IMR-90 (cell line): ENCODE measurements at regions not wholly inside any gene's neighbourhood (a gene's known extent, or its start where the extent isn't known, plus 50 kb on each side); places are given as distances from the start of the nearest gene placed in this dataset.
A peak's percentile ranks its signal among the peaks of the same experiment; 100 is the strongest.

Experiments
- ATAC-seq: fragments of 200-7000 bp; cut with Tn5 transposase; 2 replicates; pipeline ENCODE4 v1.9.1; 2020; ENCODE audit warnings: low read depth, mild to moderate bottlenecking, moderate library complexity
- BruUV-seq: library from RNA; stranded (reverse); fragments of 400-500 nt; replicated peaks from 2 replicates; lab custom pipeline; 2021; lab: Mats Ljungman, UMichigan
- CTCF ChIA-PET: fragments of 300-600 bp; formaldehyde crosslinking; extraction: SDS; loops from one replicate; lab custom pipeline; 2021; ENCODE audit warnings: antibody characterized with exemption; lab: Yijun Ruan, JAX
- POLR2A ChIA-PET: fragments of 300-600 bp; sonication (Branson Sonifier 250); formaldehyde crosslinking; loops from one replicate; lab custom pipeline; 2022; ENCODE audit warnings: antibody characterized with exemption; ENCODE audit not compliant: unreplicated experiment; lab: Charles Lee
- DNase-seq: peaks from one replicate; pipeline ENCODE4 v3.0.0; 2013
- H2AFZ ChIP-seq: replicated peaks from 2 replicates; pipeline ENCODE3; 2013; ENCODE audit warnings: low read length, mild to moderate bottlenecking; ENCODE audit not compliant: poor library complexity
- H2AK5ac ChIP-seq: 2 replicates; pipeline ENCODE4 v1.6.1; 2013; ENCODE audit warnings: low read depth, low read length, inconsistent platforms
- H2AK9ac ChIP-seq: replicated peaks from 2 replicates; pipeline ENCODE3; 2013; ENCODE audit warnings: mild to moderate bottlenecking, low read depth, low read length, moderate library complexity; ENCODE audit not compliant: poor library complexity
- H2BK120ac ChIP-seq: 2 replicates; pipeline ENCODE4 v1.6.1; 2013; ENCODE audit warnings: low read depth, low read length, inconsistent platforms
- H2BK15ac ChIP-seq: 3 replicates; pipeline ENCODE4 v1.6.1; 2013; ENCODE audit warnings: low read depth, low read length, inconsistent platforms
- H2BK20ac ChIP-seq: 2 replicates; pipeline ENCODE4 v1.6.1; 2013; ENCODE audit warnings: low read depth, mild to moderate bottlenecking, inconsistent platforms, low read length, moderate library complexity
- H2BK5ac ChIP-seq: 2 replicates; pipeline ENCODE4 v1.6.1; 2013; ENCODE audit warnings: mild to moderate bottlenecking, low read depth, low read length, inconsistent platforms; ENCODE audit not compliant: poor library complexity, severe bottlenecking
- H3K14ac ChIP-seq: replicated peaks from 2 replicates; pipeline ENCODE4 v1.6.1; 2013; ENCODE audit warnings: low read depth, low read length, inconsistent platforms
- H3K18ac ChIP-seq: 2 replicates; pipeline ENCODE4 v1.6.1; 2013; ENCODE audit warnings: low read depth, low read length, control low read depth
- H3K23ac ChIP-seq: 2 replicates; pipeline ENCODE4 v1.6.1; 2013; ENCODE audit warnings: low read depth, low read length, inconsistent platforms
- H3K27ac ChIP-seq: 2 replicates; pipeline ENCODE4 v1.5.1; 2013; ENCODE audit warnings: mild to moderate bottlenecking, control low read depth, low read length; ENCODE audit not compliant: insufficient read depth
- H3K27me3 ChIP-seq: 2 replicates; pipeline ENCODE4 v1.6.1; 2013; ENCODE audit warnings: low read length; ENCODE audit not compliant: control insufficient read depth, insufficient read depth
- H3K36me3 ChIP-seq: 2 replicates; pipeline ENCODE4 v1.6.1; 2013; ENCODE audit warnings: low read length, mixed read lengths; ENCODE audit not compliant: control insufficient read depth, insufficient read depth
- H3K4ac ChIP-seq: 2 replicates; pipeline ENCODE4 v1.6.1; 2013; ENCODE audit warnings: low read depth, low read length, inconsistent platforms
- H3K4me1 ChIP-seq: 2 replicates; pipeline ENCODE4 v1.6.1; 2013; ENCODE audit warnings: low read length, mixed read lengths; ENCODE audit not compliant: control insufficient read depth, insufficient read depth
- H3K4me2 ChIP-seq: 2 replicates; pipeline ENCODE4 v1.6.1; 2013; ENCODE audit warnings: low read depth, mild to moderate bottlenecking, control low read depth, low read length, moderate library complexity
- H3K4me3 ChIP-seq: 2 replicates; pipeline ENCODE4 v1.5.1; 2013; ENCODE audit warnings: low read depth, mild to moderate bottlenecking, control low read depth, low read length, moderate library complexity; ENCODE audit not compliant: insufficient read depth
- H3K56ac ChIP-seq: 2 replicates; pipeline ENCODE4 v1.6.1; 2013; ENCODE audit warnings: low read length, inconsistent platforms; ENCODE audit not compliant: insufficient read depth; ENCODE audit errors: extremely low read depth
- H3K79me1 ChIP-seq, 2 experiments: 2 replicates each; pipeline ENCODE4 v1.6.1; 2013; ENCODE audit warnings: low read length in 2 of 2, inconsistent platforms in 1 of 2, low read depth in 1 of 2
- H3K9ac ChIP-seq: 2 replicates; pipeline ENCODE4 v1.6.1; 2013; ENCODE audit warnings: low read depth, low read length, control low read depth
- H3K9me1 ChIP-seq: 2 replicates; pipeline ENCODE4 v1.6.1; 2013; ENCODE audit warnings: low read length, inconsistent platforms; ENCODE audit not compliant: insufficient read depth
- H3K9me3 ChIP-seq: 2 replicates; pipeline ENCODE4 v1.6.1; 2013; ENCODE audit warnings: low read length; ENCODE audit not compliant: control insufficient read depth, insufficient read depth
- H4K20me1 ChIP-seq: 2 replicates; pipeline ENCODE4 v1.6.1; 2013; ENCODE audit warnings: low read length, inconsistent platforms; ENCODE audit not compliant: insufficient read depth
- H4K5ac ChIP-seq: 2 replicates; pipeline ENCODE4 v1.6.1; 2013; ENCODE audit warnings: mild to moderate bottlenecking, low read depth, low read length, control low read depth
- H4K8ac ChIP-seq, 2 experiments: 2 replicates each; pipeline ENCODE4 v1.6.1; 2013; ENCODE audit warnings: low read depth in 2 of 2, low read length in 2 of 2, control low read depth in 1 of 2, inconsistent platforms in 1 of 2
- H4K91ac ChIP-seq: 2 replicates; pipeline ENCODE4 v1.6.1; 2013; ENCODE audit warnings: low read depth, low read length, inconsistent platforms; ENCODE audit not compliant: insufficient read depth
- BHLHE40 ChIP-seq: fragments of 150-350 bp; IDR thresholded peaks from 2 replicates; pipeline ENCODE4 v1.6.1; 2016; ENCODE audit warnings: mild to moderate bottlenecking, low read depth, low read length
- CEBPB ChIP-seq: IDR thresholded peaks from 2 replicates; pipeline ENCODE4 v1.6.1; 2012; ENCODE audit warnings: low read depth, low read length, improper control_type of control experiment
- CHD1 ChIP-seq: IDR thresholded peaks from 2 replicates; pipeline ENCODE4 v1.6.1; 2012; ENCODE audit warnings: low read depth, low read length, improper control_type of control experiment
- CTCF ChIP-seq: conservative IDR thresholded peaks from 2 replicates; pipeline ENCODE4 v1.5.1; 2012; ENCODE audit warnings: mild to moderate bottlenecking, low read depth, low read length, improper control_type of control experiment
- ELK1 ChIP-seq: fragments of 150-350 bp; IDR thresholded peaks from 2 replicates; pipeline ENCODE4 v1.6.1; 2016; ENCODE audit warnings: low read depth, mild to moderate bottlenecking, low read length, moderate library complexity, borderline replicate concordance
- FOS ChIP-seq: fragments of 150-350 bp; IDR thresholded peaks from 2 replicates; pipeline ENCODE4 v1.6.1; 2016; ENCODE audit warnings: low read depth, low read length
- MAFK ChIP-seq: IDR thresholded peaks from 2 replicates; pipeline ENCODE4 v1.6.1; 2012; ENCODE audit warnings: low read depth, low read length, improper control_type of control experiment
- MXI1 ChIP-seq: IDR thresholded peaks from 2 replicates; pipeline ENCODE4 v1.6.1; 2012; ENCODE audit warnings: low read depth, mild to moderate bottlenecking, low read length, moderate library complexity, borderline replicate concordance
- NFE2L2 ChIP-seq: fragments of 150-350 bp; IDR thresholded peaks from 2 replicates; pipeline ENCODE4 v1.6.1; 2016; ENCODE audit warnings: low read depth, mild to moderate bottlenecking, low read length
- RAD21 ChIP-seq: IDR thresholded peaks from 2 replicates; pipeline ENCODE4 v1.6.1; 2012; ENCODE audit warnings: low read length, improper control_type of control experiment
- RCOR1 ChIP-seq: IDR thresholded peaks from 2 replicates; pipeline ENCODE4 v1.6.1; 2012; ENCODE audit warnings: mild to moderate bottlenecking, low read length, improper control_type of control experiment; ENCODE audit not compliant: insufficient replicate concordance
- RFX5 ChIP-seq: IDR thresholded peaks from 2 replicates; pipeline ENCODE4 v1.8.0; 2012; ENCODE audit warnings: low read depth, mild to moderate bottlenecking, low read length, moderate library complexity
- USF2 ChIP-seq: fragments of 150-350 bp; IDR thresholded peaks from 2 replicates; pipeline ENCODE4 v1.6.1; 2017; ENCODE audit warnings: mild to moderate bottlenecking, antibody characterized with exemption, low read length, low read depth
- WGBS, 2 experiments: methylation state at CpG; one replicate each; pipeline versions ENCODE4 v1.1.5 to v1.1.7; 2013; ENCODE audit warnings: missing lambda C conversion rate in 2 of 2; ENCODE audit not compliant: insufficient read length in 1 of 2; ENCODE audit errors: extremely low coverage in 2 of 2; 5-methylcytosine and 5-hydroxymethylcytosine counted together
- dilution Hi-C: fragments of 300-500 bp; cut with HindIII; formaldehyde crosslinking; loops from one replicate; pipeline ENCODE4 v1.14.3; 2018; ENCODE audit warnings: low sequenced_read_pairs; ENCODE audit not compliant: unreplicated experiment
- in situ Hi-C: fragments of 300-500 bp; cut with MboI; formaldehyde crosslinking; loops from 3 replicates; pipeline ENCODE4 v1.14.3; 2019; ENCODE audit warnings: low sequenced_read_pairs, inconsistent platforms, mixed read lengths
- intact Hi-C: fragments of 100-400 bp; cut with micrococcal nuclease; formaldehyde crosslinking; loops from 2 replicates; pipeline ENCODE4 v1.10.0; 2022

GRCh38 chr3:105984837-105985236, 116.0 kb upstream of the CBLB start:
- Histone ChIP-seq H2BK15ac (no peak overlapping the region), H4K91ac (no peak overlapping the region), H3K9ac (no peak overlapping the region), H2AK9ac (no peak overlapping the region), H4K5ac (no peak overlapping the region), H3K9me3 (peaks cover 2% of the 10 kb centered on the region; the same call in 1 of the 2 replicates), H3K27ac (no peak overlapping the region), H2BK5ac (no peak overlapping the region), H4K8ac (no peak overlapping the region), H3K23ac (no peak overlapping the region), H3K27me3 (no peaks in the 10 kb centered on the region), H2AFZ (no peak overlapping the region), H2BK120ac (no peak overlapping the region), H3K4me2 (no peak overlapping the region), H3K36me3 (no peaks in the 10 kb centered on the region), H3K9me1 (no peaks in the 10 kb centered on the region), H3K14ac (no peak overlapping the region), H3K79me1 (no peaks in the 10 kb centered on the region), H2BK20ac (no peak overlapping the region), H4K20me1 (no peaks in the 10 kb centered on the region), H3K4me3 (no peak overlapping the region), H3K18ac (no peak overlapping the region), H3K4ac (no peak overlapping the region), H2AK5ac (no peak overlapping the region), H3K4me1 (no peaks in the 10 kb centered on the region), H3K56ac (no peak overlapping the region)
- no peak for TF ChIP-seq RFX5
- TF ChIP-seq MXI1 = no peak
- no peak for TF ChIP-seq MAFK
- TF ChIP-seq CEBPB = no peak
- TF ChIP-seq BHLHE40 = no peak
- TF ChIP-seq RAD21 = no peak
- TF ChIP-seq RCOR1 = no peak
- TF ChIP-seq CHD1 = no peak
- no peak for TF ChIP-seq ELK1
- no peak for TF ChIP-seq FOS
- no peak for TF ChIP-seq CTCF
- no peak for TF ChIP-seq USF2
- TF ChIP-seq NFE2L2 = no peak
- ATAC-seq (no peak), DNase-seq (peak; percentile 34)
- no CpG with 5 or more reads among the region's 1 CpG for WGBS, 2 experiments
- intact Hi-C loops (no loop called here), dilution Hi-C loops (no loop called here), in situ Hi-C loops (no loop called here)
- ChIA-PET CTCF (no interaction called here), POLR2A (no interaction called here)
- no TSS peak for BruUV-seq
